ENCODE measurements at regions not wholly inside any gene's neighbourhood (a gene's known extent, or its start where the extent isn't known, plus 50 kb on each side); places are given as distances from the start of the nearest gene placed in this dataset.

- H3K27me3 ChIP-seq (ENCODE audit: control insufficient read depth, low read length) = no peaks in the 10 kb centered on the region
- H3K9me2 ChIP-seq (replicated peaks; ENCODE audit: control insufficient read depth, low read length) = no peaks in the 10 kb centered on the region
- no peak overlapping the region for H3K27ac ChIP-seq (ENCODE audit: low read depth, low read length)
- no peak overlapping the region for H3K4me2 ChIP-seq (ENCODE audit: low read length)
- H4K20me1 ChIP-seq (ENCODE audit: control insufficient read depth, insufficient read depth, low read depth, low read length) = no peaks in the 10 kb centered on the region
- H3F3A ChIP-seq (ENCODE audit: control insufficient read depth, insufficient read depth) = peaks cover 9% of the 10 kb centered on the region
- H3K79me2 ChIP-seq (ENCODE audit: control insufficient read depth, low read length) = no peaks in the 10 kb centered on the region
- H3K9me3 ChIP-seq (ENCODE audit: control insufficient read depth, insufficient read depth, low read length) = no peaks in the 10 kb centered on the region
- no peaks in the 10 kb centered on the region for H3K36me3 ChIP-seq (ENCODE audit: control insufficient read depth, low read length)
- peaks cover 54% of the 10 kb centered on the region for H3K4me1 ChIP-seq (ENCODE audit: control insufficient read depth, low read length)
- no peak overlapping the region for H3K4me3 ChIP-seq (ENCODE audit: low read length)
- no peak for TF ChIP-seq EZH2phosphoT487 (IDR thresholded peaks at IDR 0.05; ENCODE audit: borderline replicate concordance, low read length)
- TF ChIP-seq, protein P1, sequence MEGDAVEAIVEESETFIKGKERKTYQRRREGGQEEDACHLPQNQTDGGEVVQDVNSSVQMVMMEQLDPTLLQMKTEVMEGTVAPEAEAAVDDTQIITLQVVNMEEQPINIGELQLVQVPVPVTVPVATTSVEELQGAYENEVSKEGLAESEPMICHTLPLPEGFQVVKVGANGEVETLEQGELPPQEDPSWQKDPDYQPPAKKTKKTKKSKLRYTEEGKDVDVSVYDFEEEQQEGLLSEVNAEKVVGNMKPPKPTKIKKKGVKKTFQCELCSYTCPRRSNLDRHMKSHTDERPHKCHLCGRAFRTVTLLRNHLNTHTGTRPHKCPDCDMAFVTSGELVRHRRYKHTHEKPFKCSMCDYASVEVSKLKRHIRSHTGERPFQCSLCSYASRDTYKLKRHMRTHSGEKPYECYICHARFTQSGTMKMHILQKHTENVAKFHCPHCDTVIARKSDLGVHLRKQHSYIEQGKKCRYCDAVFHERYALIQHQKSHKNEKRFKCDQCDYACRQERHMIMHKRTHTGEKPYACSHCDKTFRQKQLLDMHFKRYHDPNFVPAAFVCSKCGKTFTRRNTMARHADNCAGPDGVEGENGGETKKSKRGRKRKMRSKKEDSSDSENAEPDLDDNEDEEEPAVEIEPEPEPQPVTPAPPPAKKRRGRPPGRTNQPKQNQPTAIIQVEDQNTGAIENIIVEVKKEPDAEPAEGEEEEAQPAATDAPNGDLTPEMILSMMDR (IDR thresholded peaks at IDR 0.05; ENCODE audit: low read depth, low read length, poor library complexity, severe bottlenecking) = no peak
Measured at GRCh38 chr5:36390640-36391039, 88.9 kb upstream of the RANBP3L start.

- Histone ChIP-seq H4K20me1 (ENCODE audit: control insufficient read depth, insufficient read depth, low read depth, low read length) (no peaks in the 10 kb centered on the region), H3K9me3 (ENCODE audit: control insufficient read depth, insufficient read depth, low read length) (no peaks in the 10 kb centered on the region), H3K79me2 (ENCODE audit: control insufficient read depth, low read length) (no peaks in the 10 kb centered on the region), H3K9me2 (replicated peaks; ENCODE audit: control insufficient read depth, low read length) (no peaks in the 10 kb centered on the region), H3K4me2 (ENCODE audit: low read length) (no peak overlapping the region), H3K4me3 (ENCODE audit: low read length) (no peak overlapping the region), H3K27ac (ENCODE audit: low read depth, low read length) (no peak overlapping the region), H3K4me1 (ENCODE audit: control insufficient read depth, low read length) (peaks cover 69% of the 10 kb centered on the region), H3F3A (ENCODE audit: control insufficient read depth, insufficient read depth) (peaks cover 11% of the 10 kb centered on the region), H3K36me3 (ENCODE audit: control insufficient read depth, low read length) (no peaks in the 10 kb centered on the region), H3K27me3 (ENCODE audit: control insufficient read depth, low read length) (no peaks in the 10 kb centered on the region)
- TF ChIP-seq, protein P1 (IDR thresholded peaks at IDR 0.05; ENCODE audit: low read depth, low read length, poor library complexity, severe bottlenecking) = no peak
Measured at GRCh38 chr5:36392186-36392585, 90.5 kb upstream of the RANBP3L start.

DNA sequence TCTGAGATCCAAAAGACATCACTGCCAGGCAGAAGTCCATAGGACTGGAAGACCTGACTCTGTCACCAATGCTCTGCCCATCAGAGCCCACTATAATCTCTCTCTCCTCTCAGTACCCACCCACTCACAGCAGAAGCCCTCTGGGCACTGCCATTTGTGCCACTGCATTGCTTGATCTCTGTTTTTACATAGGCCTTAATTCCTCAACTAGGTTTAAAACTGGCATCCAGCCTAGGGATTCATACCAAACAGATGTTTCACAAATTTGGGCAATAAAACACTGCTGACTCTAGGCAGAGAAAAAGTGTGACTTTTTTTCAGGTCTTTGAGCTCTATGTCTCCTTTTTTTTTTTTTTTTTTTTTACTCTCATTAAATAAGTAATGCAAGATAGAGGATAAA, 91.1 kb upstream of the RANBP3L start:
- no peaks in the 10 kb centered on the region for H4K20me1 ChIP-seq (ENCODE audit: control insufficient read depth, insufficient read depth, low read depth, low read length)
- H3K27ac ChIP-seq (ENCODE audit: low read depth, low read length) = no peak overlapping the region
- TF ChIP-seq EZH2phosphoT487 (IDR thresholded peaks at IDR 0.05; ENCODE audit: borderline replicate concordance, low read length) = no peak
- TF ChIP-seq, protein P1 (IDR thresholded peaks at IDR 0.05; ENCODE audit: low read depth, low read length, poor library complexity, severe bottlenecking) = no peak
- H3K4me1 ChIP-seq (ENCODE audit: control insufficient read depth, low read length) = peaks cover 76% of the 10 kb centered on the region
- no peaks in the 10 kb centered on the region for H3K79me2 ChIP-seq (ENCODE audit: control insufficient read depth, low read length)
- H3K36me3 ChIP-seq (ENCODE audit: control insufficient read depth, low read length) = no peaks in the 10 kb centered on the region
- no peaks in the 10 kb centered on the region for H3K27me3 ChIP-seq (ENCODE audit: control insufficient read depth, low read length)
- H3K9me3 ChIP-seq (ENCODE audit: control insufficient read depth, insufficient read depth, low read length) = no peaks in the 10 kb centered on the region
- H3K4me3 ChIP-seq (ENCODE audit: low read length) = no peak overlapping the region
- no peak overlapping the region for H3K4me2 ChIP-seq (ENCODE audit: low read length)
- peaks cover 12% of the 10 kb centered on the region for H3F3A ChIP-seq (ENCODE audit: control insufficient read depth, insufficient read depth)
- no peaks in the 10 kb centered on the region for H3K9me2 ChIP-seq (replicated peaks; ENCODE audit: control insufficient read depth, low read length)

Data from DOHH2 (cell line).